ENCODE measurements at regions not wholly inside any gene's neighbourhood (a gene's known extent, or its start where the extent isn't known, plus 50 kb on each side); places are given as distances from the start of the nearest gene placed in this dataset.
"Not testable (repeated sequence)": the region's sequence is repeated elsewhere in the genome, so short reads cannot be mapped to it uniquely, and the experiment has no call there.

DNA sequence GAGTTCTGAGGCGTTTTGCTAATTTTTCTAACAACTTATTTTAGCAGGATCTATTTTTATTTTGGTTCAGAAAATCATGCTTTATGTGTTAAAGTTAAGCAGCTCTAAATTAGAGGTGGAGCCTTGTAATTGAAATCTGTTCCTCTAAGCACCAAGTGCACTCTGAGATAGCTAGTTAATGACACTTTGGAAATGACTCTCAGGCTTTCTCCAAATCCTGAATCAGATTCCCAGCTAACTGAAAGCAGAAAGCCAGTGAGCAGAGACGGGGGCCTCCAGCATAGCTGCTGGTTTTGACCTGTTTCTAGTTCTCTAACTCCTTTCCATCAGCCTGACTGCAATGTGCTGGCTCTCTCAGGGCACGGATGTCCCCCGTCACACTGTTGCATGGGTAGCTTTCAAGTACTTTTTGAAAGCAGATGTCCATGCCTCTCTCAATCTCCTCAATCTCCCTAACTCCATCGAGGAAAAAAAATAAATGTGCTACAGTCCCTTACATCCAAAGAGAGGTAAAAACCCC is 326.5 kb downstream of the SATB2 start:
- DNase-seq, result no peak

GRCh38 chr2:199130501-199130900 is 327.2 kb downstream of the SATB2 start:
- no peak for DNase-seq

DNA sequence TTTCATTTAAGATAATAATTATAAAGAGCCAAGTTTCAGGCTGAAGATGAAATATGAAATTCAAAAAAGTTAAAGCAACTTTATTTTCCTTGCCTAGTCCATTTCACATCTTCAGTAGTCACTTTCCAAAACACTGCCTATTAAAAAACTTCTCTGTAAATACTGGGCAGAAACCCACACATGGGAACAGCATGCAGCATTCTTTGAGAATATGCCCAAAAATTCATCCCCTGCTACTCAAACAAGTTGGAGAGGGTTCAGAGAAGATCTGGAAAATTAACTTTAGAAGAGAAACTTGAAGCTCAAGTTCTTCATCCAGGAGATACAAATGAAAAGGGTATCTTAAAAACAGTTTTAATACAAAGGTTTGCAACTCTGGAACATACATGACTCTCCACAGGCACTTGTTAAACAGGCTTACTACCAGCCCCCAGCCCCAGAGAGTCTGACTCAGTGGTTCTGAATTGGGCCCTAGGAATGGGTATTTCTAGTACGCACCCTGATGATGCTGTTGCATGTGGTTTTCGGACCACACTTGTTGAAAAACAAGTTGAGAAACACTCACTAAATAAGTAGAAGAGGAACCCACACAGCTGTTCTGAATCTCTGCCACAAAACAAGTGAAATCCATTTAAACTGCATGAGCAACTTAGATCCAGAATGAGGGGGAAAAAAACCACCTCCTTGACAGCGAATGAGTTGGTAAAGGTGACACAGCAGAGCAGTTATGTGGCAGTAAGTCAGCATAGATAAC is 329.1 kb downstream of the SATB2 start:
- no peak for DNase-seq

DNA sequence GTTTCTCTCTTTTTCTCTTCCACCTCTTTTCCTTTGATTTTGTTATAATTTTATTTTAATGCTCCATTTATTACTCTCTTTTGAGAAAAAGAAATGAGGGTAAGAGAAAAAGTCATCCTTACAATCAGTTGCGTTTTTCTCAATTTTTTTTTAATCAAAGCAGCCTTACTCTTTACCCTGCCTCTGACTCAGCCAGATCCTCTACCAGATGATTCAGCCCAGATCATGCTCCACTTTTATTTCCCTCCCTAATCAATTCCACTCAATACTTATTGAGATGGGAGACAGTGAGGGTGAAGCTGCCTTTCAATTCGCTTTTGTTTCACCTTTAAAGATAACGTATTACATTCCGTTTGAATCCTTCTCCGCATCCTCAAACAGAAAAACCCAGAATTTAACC is 337.9 kb downstream of the SATB2 start:
- DNase-seq, result no peak

- no peak for DNase-seq
Observed at GRCh38 chr2:199118673-199119112, 339.0 kb downstream of the SATB2 start.

GRCh38 chr2:199115169-199115568 is 342.6 kb downstream of the SATB2 start:
- DNase-seq, result no peak

DNA sequence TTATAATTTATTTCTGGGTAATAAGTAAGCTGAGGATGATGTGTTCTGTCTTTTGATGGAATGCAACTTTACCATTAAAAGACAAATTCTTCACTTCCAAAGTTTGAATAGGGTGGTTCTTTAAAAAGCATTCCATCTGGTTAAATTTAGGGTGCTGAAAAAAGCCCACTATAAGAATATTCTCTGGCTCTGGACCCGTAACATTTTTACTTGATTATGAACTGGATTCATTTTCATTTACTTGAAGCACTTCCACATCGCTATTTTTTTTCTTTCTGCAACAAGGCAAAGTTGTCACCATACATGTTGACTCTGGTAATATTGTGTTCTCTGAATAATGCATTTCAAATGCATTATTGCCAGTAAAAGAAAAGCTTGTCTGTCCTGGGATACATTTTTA is 344.6 kb downstream of the SATB2 start:
- no peak for DNase-seq

DNA sequence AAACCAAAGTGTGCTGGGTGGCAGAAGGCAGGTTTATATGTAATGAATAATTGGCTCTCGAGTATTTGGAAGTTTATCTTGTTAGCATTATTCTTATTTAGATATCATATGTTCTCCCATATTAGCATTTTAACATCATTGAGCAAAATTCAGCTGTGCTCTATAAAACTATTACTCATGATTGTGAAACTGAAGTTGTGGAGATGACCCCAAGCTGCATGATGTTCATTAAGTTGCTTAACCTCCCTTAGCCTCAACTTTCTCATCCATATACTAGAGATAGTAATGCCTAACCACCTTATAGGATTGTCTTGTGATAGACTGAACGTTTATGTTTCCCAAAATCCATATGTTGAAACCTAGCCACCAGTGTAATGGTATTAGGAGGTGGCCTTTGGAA is 346.3 kb downstream of the SATB2 start:
- no peak for DNase-seq

DNA sequence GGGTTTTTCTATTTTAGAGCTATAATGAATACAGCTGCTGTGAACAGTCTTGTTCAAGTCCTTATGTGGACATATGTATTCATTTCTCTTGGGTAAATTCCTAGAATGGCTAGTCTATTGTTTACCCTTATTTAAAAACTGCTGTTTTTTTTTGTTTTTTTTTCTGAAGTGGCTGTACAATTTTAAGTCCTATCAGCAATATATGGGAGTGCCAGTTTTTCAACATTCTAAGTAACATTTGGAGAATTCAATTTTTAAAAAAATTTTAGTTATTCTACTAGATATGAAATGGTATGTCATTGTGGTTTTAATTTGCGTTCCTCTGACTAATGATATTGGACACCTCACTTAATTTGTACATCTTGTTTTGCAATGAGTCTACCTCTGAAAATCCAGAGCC is 349.7 kb downstream of the SATB2 start:
- no peak for DNase-seq

- DNase-seq, result no peak
Observed at GRCh38 chr2:199105826-199106225, 351.9 kb downstream of the SATB2 start.

- no peak for DNase-seq
Observed at GRCh38 chr2:199101487-199101886, 356.3 kb downstream of the SATB2 start.

DNA sequence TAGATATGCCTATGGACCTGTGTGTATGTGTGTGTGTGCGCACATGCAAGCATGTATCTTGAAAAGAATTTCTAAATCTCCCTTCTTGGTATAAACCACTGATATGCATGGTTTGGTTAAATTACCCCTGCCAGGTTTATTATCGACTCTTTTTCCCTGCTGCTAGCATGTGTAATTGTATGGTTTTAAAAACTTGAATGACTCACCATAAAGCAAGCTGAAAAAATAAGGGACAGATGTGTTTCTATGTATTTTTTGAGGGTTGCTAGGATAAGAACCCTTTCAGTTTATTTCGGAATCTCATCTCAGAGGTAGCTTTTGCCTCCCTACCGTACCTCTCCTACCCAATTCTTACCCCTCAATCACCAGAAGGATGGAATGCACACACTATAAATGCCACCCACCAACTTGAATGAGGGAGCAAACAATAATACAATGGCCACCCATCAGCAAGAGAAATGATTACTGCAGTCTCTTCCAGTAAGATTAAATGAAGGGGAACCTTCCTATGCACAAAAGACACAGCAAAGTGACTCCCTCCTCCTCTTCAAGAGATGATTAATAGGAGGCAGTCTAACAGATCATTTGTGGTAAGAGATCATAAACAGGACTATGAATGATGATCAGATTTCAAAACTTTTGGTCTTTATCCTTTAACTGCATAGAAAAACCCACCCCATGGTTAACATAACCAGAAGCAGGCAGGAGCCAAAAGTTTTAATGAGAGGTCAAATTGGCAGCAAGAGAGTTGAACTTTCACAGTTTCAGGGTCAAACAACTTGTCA is 357.2 kb downstream of the SATB2 start:
- DNase-seq, result no peak

GRCh38 chr2:199092419-199092818 is 365.3 kb downstream of the SATB2 start:
- no peak for DNase-seq

- no peak for DNase-seq
Observed at GRCh38 chr2:199085261-199085660, 372.5 kb downstream of the SATB2 start.

GRCh38 chr2:199070322-199070949 is 387.3 kb downstream of the SATB2 start:
- no peak for DNase-seq

DNA sequence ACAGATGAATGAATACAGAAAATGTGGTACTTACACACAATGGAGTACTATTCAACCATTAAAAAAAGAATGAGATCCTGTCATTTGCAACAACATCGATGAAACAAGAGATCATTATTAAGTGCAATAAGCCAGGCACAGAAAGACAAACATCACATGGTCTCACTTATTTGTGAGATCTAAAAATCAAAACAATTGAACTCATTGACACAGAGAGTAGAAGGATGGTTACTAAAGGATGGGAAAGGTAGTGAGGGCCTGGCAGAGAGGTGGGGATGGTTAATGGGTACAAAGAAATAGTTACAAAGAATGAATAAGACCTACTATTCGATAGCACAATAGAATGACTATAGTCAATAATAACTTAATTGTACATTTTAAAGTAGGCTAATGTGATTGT is 393.5 kb downstream of the SATB2 start:
- DNase-seq, result no peak

DNA sequence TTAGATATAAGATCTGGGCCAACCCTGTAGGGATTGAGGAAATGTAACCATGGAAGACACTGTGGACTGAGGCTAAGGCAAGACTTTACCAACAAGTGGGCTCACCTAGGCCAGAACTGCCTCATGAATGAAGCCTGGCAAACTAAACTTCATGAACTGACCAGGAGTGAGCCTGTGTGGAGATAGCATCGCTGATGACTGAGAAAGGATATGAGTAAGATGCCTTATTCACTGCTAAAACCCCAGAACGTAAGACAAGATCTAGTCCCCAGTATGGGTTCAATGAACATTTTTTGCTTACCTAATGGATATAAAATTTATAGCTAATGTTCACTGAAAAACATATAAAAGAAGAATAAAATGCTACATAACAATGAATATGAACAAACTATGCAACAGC is 399.8 kb downstream of the SATB2 start:
- DNase-seq, result no peak

GRCh38 chr2:199055336-199055735 is 402.4 kb downstream of the SATB2 start:
- DNase-seq, result no peak

- DNase-seq, result no peak
Observed at GRCh38 chr2:199042660-199043379, 414.9 kb downstream of the SATB2 start.

- DNase-seq, result no peak
Observed at GRCh38 chr2:199040522-199040921, 417.2 kb downstream of the SATB2 start.

- DNase-seq, result not testable (repeated sequence)
Observed at GRCh38 chr2:199033761-199034160, 424.0 kb downstream of the SATB2 start.

GRCh38 chr2:199025146-199025545 is 432.6 kb downstream of the SATB2 start:
- no peak for DNase-seq

GRCh38 chr2:199024224-199024623 is 433.5 kb downstream of the SATB2 start:
- no peak for DNase-seq
